Tibial nerve (tissue), 4 donors: ENCODE measurements at regions not wholly inside any gene's neighbourhood (a gene's known extent, or its start where the extent isn't known, plus 50 kb on each side); places are given as distances from the start of the nearest gene placed in this dataset.

ENCODE experiments used
- EP300 ChIP-seq, 2 donors: sonication (generic); formaldehyde crosslinking; IDR thresholded peaks; one replicate each; pipeline ENCODE4 v1.6.1; 2017; ENCODE audit warnings: antibody characterized with exemption in 2 of 2, mild to moderate bottlenecking in 1 of 2
- POLR2A ChIP-seq, 2 donors: fragments of 450-650 bp; IDR thresholded peaks; one replicate each; pipeline ENCODE4 v1.6.1; 2017; ENCODE audit warnings: antibody characterized with exemption in 2 of 2, mild to moderate bottlenecking in 2 of 2, moderate library complexity in 2 of 2
- TF ChIP-seq, protein P1 (sequence below), 5 experiments: fragments of 200-600 bp in 3 of 5; fragments of 450-650 bp in 2 of 5; sonication (generic) in 3 of 5; IDR thresholded peaks; one replicate each; pipeline ENCODE4 v1.5.1; 2016 to 2019; ENCODE audit warnings: antibody characterized with exemption in 5 of 5, mild to moderate bottlenecking in 3 of 5, moderate library complexity in 2 of 5

DNA sequence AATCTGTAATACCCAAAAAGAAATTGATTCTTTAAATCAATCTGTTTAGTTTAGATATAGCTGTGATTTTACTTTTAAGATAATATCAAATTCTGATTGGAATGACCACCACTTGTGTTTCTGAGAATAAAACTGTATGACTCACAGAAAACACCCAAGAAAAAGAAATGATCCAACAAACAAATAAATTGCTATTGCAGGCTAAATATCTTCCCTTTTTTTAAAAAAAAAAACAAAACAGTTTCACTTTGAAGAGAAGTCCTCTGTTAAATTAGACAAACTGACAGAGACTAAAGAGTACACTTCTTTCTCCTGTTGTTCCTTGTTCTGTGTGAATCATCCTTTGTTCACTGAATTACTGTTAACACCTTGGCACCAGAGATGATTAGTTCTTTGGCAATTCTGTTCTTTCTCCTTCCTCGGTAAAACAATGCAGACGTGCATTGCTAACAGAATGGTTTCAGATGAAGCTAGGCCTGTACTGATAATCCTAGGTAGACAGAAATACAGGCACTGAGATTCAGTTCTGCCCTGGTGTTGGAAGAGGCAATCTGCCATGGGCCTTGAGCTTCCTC is 895.2 kb upstream of the CITED2 start:
- TF ChIP-seq, protein P1, sequence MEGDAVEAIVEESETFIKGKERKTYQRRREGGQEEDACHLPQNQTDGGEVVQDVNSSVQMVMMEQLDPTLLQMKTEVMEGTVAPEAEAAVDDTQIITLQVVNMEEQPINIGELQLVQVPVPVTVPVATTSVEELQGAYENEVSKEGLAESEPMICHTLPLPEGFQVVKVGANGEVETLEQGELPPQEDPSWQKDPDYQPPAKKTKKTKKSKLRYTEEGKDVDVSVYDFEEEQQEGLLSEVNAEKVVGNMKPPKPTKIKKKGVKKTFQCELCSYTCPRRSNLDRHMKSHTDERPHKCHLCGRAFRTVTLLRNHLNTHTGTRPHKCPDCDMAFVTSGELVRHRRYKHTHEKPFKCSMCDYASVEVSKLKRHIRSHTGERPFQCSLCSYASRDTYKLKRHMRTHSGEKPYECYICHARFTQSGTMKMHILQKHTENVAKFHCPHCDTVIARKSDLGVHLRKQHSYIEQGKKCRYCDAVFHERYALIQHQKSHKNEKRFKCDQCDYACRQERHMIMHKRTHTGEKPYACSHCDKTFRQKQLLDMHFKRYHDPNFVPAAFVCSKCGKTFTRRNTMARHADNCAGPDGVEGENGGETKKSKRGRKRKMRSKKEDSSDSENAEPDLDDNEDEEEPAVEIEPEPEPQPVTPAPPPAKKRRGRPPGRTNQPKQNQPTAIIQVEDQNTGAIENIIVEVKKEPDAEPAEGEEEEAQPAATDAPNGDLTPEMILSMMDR (IDR thresholded peaks at IDR 0.05) = no peak
- TF ChIP-seq POLR2A (IDR thresholded peaks at IDR 0.05) = no peak
- no peak for TF ChIP-seq EP300 (IDR thresholded peaks at IDR 0.05)
